ENCODE measurements at regions not wholly inside any gene's neighbourhood (a gene's known extent, or its start where the extent isn't known, plus 50 kb on each side); places are given as distances from the start of the nearest gene placed in this dataset.

DNA sequence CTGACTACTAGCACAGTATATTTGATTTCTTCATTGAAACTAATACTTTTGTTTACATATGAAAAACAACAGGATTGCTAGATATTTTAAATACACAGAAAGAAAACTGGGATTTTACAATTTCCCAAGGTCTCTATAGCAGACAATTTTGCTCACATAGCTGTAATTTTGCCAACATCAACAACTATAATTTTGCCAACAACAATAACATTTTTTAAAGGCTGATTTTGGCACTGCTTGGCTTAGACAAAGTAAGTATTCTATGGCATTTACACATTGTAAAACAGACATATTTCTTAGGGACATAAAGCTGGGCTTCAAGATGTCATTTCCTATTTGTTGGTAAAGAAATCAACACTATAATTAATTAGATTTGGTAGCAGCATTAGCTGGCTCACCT lies 922.1 kb downstream of the RAB28 start:
- TF ChIP-seq, protein P1, sequence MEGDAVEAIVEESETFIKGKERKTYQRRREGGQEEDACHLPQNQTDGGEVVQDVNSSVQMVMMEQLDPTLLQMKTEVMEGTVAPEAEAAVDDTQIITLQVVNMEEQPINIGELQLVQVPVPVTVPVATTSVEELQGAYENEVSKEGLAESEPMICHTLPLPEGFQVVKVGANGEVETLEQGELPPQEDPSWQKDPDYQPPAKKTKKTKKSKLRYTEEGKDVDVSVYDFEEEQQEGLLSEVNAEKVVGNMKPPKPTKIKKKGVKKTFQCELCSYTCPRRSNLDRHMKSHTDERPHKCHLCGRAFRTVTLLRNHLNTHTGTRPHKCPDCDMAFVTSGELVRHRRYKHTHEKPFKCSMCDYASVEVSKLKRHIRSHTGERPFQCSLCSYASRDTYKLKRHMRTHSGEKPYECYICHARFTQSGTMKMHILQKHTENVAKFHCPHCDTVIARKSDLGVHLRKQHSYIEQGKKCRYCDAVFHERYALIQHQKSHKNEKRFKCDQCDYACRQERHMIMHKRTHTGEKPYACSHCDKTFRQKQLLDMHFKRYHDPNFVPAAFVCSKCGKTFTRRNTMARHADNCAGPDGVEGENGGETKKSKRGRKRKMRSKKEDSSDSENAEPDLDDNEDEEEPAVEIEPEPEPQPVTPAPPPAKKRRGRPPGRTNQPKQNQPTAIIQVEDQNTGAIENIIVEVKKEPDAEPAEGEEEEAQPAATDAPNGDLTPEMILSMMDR (IDR thresholded peaks at IDR 0.05; ENCODE audit: low read depth, low read length), result no peak
- no peak for TF ChIP-seq EZH2phosphoT487 (IDR thresholded peaks at IDR 0.05; ENCODE audit: low read depth)
